Activated T-helper 2 cell treated with anti-CD3 and anti-CD28 coated beads, Interferon-gamma antibody, Interleukin-2, Interleukin-4, amounts not matched to agents 10 μg/mL and 5 μg/mL and 100 μg/mL, durations not matched to agents 14 hours and 24 hours and 36 hours (primary cell): ENCODE measurements at regions not wholly inside any gene's neighbourhood (a gene's known extent, or its start where the extent isn't known, plus 50 kb on each side); places are given as distances from the start of the nearest gene placed in this dataset.
"Not testable (repeated sequence)": the region's sequence is repeated elsewhere in the genome, so short reads cannot be mapped to it uniquely, and the experiment has no call there.

Source experiments
- DNase-seq: peaks from one replicate; pipeline ENCODE4 v3.0.0; 2021; ENCODE audit warnings: low spot score
- H3K27ac Mint-ChIP-seq: one replicate; pipeline ENCODE4 v1.8.0; 2021; ENCODE audit warnings: mixed read lengths
- H3K27me3 Mint-ChIP-seq: one replicate; pipeline ENCODE4 v1.8.0; 2021; ENCODE audit warnings: low read depth, mixed read lengths
- H3K36me3 Mint-ChIP-seq: one replicate; pipeline ENCODE4 v1.8.0; 2021; ENCODE audit warnings: low read depth, mixed read lengths
- H3K4me1 Mint-ChIP-seq: one replicate; pipeline ENCODE4 v1.8.0; 2021; ENCODE audit warnings: low read depth, mixed read lengths
- H3K4me3 Mint-ChIP-seq: one replicate; pipeline ENCODE4 v1.8.0; 2021; ENCODE audit warnings: low read depth, mild to moderate bottlenecking, moderate library complexity, mixed read lengths
- H3K9me3 Mint-ChIP-seq: one replicate; pipeline ENCODE4 v1.8.0; 2021; ENCODE audit warnings: mixed read lengths
- intact Hi-C: fragments of 100-400 bp; cut with micrococcal nuclease; formaldehyde crosslinking; loops from one replicate; pipeline ENCODE4 v1.15.1; 2023

DNA sequence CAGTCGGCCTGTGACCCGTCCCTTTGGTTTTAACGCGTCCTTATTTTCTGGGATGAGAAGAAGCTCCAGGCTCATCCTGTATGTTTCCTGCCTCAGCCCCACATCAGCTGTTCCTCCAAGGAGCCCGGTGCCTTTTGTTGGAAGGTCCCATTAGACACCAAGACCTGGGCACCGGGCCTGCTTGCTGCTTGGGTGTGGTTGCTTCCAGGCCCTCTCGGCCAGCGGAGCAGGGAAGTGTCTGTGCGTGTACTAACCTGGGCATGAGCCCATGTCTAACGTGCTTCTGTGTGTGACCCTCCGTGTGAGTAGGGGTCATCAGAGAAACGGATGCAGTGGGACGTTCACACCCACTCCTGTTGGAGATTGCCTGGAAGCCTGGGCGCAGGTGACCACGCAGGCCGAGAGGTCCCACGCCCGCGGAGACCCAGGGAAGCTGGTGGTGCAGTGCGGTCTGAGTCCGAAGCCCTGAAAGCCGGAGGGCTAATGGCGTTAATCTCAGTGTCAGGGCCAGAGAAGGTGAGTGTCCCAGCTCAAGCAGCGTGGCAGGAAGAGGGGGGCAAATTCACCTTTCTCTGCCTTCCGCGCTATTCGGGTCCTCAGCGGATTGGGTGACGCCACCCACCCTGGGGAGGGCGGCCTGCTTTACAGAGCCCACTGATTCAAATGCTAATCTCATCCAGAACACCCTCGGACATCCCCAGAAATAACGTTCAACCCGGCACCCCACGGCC lies 131.3 kb downstream of the KIF26A start:
- intact Hi-C loops, DNase-seq, H3K36me3 Mint-ChIP-seq, H3K4me3 Mint-ChIP-seq, H3K27me3 Mint-ChIP-seq, H3K27ac Mint-ChIP-seq, H3K9me3 Mint-ChIP-seq, H3K4me1 Mint-ChIP-seq: not testable (repeated sequence)

DNA sequence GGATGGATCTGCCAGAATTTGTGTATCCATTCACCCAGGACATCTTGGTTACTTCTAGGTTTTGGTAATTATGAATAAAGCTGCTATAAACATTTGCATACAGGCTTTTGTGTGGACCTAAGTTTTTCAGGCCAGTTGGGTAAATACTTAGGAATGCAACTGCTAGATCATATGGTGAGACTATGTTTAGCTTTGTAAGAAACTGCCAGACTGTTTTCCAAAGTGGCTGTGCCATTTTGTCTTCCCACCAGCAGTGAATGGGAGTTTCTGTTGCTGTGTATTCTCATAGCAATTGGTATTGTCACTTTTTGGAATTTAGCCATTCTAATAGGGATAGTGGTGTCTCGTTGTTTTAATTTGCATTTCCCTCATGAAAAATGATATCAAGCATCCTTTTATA lies 133.0 kb downstream of the KIF26A start:
- Mint-ChIP-seq H3K27me3 (peaks cover 3% of the 10 kb centered on the region), H3K27ac (no peak overlapping the region), H3K4me1 (no peaks in the 10 kb centered on the region), H3K36me3 (no peaks in the 10 kb centered on the region), H3K4me3 (no peak overlapping the region), H3K9me3 (no peaks in the 10 kb centered on the region)
- no peak for DNase-seq
- intact Hi-C loops: no loop called here

GRCh38 chr14:104274806-104275205 lies 136.4 kb downstream of the KIF26A start:
- Mint-ChIP-seq H3K9me3 (no peaks in the 10 kb centered on the region), H3K36me3 (no peaks in the 10 kb centered on the region), H3K4me3 (no peak overlapping the region), H3K27me3 (peaks cover 3% of the 10 kb centered on the region), H3K27ac (no peak overlapping the region), H3K4me1 (no peaks in the 10 kb centered on the region)
- intact Hi-C loops: no loop called here
- no peak for DNase-seq

DNA sequence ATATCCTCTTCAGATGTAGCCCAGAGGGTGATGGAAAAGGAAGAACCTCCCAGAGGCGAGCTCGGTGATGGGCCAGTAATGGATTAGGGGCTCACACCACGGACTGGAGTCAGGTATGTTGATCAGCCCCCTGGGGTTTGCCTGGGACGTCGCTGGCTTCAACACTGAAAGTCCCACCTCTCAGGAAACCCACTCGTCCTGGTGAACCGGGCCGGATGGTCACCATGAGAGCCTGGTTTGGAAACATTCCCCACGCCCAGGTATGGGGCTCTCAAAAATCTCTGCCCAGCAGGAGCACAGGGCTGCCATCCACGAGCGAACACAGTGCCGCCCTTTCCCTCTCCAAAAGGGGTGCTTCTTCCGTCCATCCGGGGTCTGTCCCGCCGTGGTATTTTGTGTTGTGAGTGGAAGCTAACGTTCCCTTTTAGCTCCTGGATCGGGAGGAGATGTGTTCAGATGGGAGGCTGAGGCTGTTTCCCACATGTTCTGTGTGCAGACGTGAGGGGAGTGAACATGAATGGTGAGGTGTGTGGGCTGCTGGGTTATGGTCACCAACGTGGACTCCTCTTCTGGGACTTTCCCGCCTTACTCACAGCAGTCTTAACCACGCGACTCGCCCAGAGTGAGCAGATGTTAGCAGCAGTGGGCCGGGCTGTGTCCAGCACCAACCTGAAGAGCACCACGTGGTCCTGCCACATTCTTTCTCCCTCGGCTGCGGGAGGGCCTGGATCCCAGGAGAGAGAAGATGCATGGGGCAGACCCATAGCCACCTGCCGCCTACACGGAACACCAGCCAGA lies 139.2 kb downstream of the KIF26A start:
- DNase-seq: no peak
- no peak overlapping the region for H3K4me3 Mint-ChIP-seq
- no peak overlapping the region for H3K27ac Mint-ChIP-seq
- H3K4me1 Mint-ChIP-seq: no peaks in the 10 kb centered on the region
- H3K27me3 Mint-ChIP-seq: peaks cover 3% of the 10 kb centered on the region
- no peaks in the 10 kb centered on the region for H3K9me3 Mint-ChIP-seq
- intact Hi-C loops: no loop called here
- no peaks in the 10 kb centered on the region for H3K36me3 Mint-ChIP-seq

DNA sequence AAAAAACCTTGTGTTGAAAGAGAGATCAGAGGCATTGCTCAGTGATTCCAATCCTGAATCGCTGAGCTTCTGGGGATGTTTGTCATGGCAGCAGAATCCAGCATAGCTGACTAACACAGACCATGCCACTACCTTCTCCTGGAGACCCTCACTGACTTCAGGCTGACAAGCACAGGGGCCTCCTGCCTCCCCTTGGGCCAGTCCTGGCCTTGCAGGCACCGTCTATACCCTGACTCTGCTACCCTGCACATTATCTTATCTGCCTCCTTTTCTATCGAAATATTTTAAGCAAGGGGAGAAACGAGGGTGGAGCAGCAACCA lies 139.8 kb downstream of the KIF26A start:
- H3K36me3 Mint-ChIP-seq: no peaks in the 10 kb centered on the region
- peaks cover 3% of the 10 kb centered on the region for H3K27me3 Mint-ChIP-seq
- no peak for DNase-seq
- no peak overlapping the region for H3K27ac Mint-ChIP-seq
- no peaks in the 10 kb centered on the region for H3K9me3 Mint-ChIP-seq
- no peak overlapping the region for H3K4me3 Mint-ChIP-seq
- intact Hi-C loops: no loop called here
- H3K4me1 Mint-ChIP-seq: no peaks in the 10 kb centered on the region

DNA sequence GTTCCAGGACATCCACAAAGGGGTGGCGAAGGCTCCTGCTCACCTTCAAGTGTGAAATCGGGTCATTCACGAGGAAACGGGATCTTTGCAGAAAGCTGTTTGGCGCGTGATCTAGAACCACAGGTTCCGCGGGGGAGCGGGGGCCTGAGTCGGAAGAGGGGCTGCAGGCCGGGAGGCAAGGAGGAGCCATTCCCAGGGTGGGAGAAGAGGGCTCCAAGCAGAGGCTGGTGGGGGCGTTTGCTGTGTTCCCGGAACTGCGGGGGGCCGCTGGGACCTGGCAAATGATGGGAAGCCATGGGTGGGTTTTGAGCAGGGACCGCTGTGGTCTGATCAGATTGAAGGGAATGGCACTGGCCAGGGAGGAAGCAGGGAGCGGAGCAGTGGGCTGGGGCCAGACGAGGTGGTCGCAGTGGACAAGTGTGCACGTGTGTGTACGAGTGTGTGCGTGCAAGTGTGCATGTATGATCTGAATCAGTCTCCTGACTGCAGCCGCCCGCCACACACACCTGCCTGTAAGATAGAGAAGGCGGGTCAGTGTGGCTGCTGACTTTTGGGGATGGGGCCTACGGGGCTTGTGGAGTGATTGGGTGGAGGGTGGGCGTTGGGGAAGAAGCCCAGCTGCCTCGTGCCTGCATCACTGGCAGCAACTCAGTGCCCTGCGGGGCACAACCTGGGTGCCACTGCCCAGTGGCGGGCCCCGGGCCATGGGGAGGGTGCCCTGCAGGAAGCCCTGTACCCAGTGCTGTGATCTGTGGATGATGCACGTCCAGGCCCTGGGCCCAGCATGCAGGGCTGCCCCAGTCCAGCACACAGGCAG lies 141.9 kb downstream of the KIF26A start:
- Mint-ChIP-seq H3K9me3 (no peaks in the 10 kb centered on the region), H3K36me3 (no peaks in the 10 kb centered on the region), H3K4me3 (no peak overlapping the region), H3K27me3 (no peaks in the 10 kb centered on the region), H3K4me1 (no peaks in the 10 kb centered on the region), H3K27ac (no peak overlapping the region)
- intact Hi-C loops: no loop called here
- no peak for DNase-seq

GRCh38 chr14:104280902-104281767 lies 142.7 kb downstream of the KIF26A start:
- DNase-seq: no peak
- Mint-ChIP-seq H3K36me3 (no peaks in the 10 kb centered on the region), H3K27ac (no peak overlapping the region), H3K9me3 (no peaks in the 10 kb centered on the region), H3K27me3 (no peaks in the 10 kb centered on the region), H3K4me3 (no peak overlapping the region), H3K4me1 (no peaks in the 10 kb centered on the region)
- intact Hi-C loops: no loop called here

DNA sequence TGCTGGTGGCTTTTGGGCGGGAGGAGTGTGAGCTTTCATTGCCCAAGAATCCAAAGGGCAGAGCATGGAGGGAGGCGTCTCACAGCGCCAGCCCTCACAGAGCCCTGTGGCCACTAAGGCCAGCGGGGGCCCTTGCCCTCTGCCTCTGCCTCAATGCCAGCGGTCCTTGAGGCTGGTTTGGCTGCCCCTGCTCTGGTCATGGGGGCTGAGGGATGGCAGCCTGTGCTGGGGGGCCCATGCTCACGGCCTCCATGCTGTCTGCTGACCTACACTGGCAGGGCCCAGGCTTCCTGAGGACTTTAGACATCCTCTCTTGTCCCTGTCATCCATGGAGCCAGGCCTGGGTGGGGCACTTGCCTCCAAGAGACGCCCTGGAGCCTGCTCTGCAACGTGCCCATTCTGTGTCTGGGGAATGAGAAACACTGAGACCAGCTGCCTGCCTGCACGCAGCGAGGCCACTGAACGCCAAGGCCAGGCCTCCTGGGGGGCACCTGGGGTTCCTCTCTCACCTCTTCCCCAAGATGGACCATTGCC lies 143.4 kb downstream of the KIF26A start:
- H3K27ac Mint-ChIP-seq: no peak overlapping the region
- H3K27me3 Mint-ChIP-seq: no peaks in the 10 kb centered on the region
- intact Hi-C loops: no loop called here
- DNase-seq: no peak
- no peaks in the 10 kb centered on the region for H3K9me3 Mint-ChIP-seq
- no peaks in the 10 kb centered on the region for H3K4me1 Mint-ChIP-seq
- no peak overlapping the region for H3K4me3 Mint-ChIP-seq
- no peaks in the 10 kb centered on the region for H3K36me3 Mint-ChIP-seq

DNA sequence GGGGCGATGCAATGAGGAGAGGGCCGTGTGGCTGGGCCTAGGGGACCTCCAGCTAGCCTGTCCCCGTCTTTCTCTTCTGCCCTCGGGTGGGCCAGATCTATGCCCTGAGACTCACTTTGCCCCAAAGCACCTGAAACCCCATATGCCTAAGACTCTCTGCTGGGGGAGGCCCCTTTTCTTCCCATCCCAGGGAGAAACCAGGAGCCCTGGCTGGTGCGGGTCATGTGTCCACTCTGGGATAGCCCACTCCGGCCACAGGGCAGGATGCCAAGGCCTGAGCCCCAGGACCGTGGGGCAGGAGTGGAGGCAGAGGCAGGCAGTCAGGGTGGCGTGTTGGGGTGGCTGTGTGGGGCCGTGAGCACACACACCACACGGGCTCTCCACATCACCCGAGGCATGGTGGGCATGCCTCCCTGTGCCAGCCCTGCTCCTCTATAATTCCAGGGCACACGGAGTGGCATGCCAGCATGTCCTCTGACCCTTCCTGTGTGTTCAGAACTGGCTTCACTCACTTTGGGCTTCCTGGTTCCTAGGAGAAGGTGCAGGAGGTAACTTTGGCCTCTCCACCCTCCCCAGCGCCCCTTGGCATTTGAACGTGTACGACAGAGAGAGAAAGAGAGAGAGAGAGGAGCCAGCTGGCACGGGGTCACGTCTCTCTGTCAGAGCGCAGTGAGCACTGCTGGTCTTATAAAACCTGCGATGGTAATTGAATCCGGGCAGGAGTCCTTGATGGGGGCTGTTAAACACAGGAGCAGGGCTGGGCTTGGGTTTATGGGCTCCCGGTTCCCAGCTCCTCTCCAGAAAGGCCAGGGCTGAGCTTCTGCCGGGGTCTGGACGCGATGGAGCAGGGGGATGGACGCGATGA lies 144.2 kb downstream of the KIF26A start:
- Mint-ChIP-seq H3K4me1 (no peaks in the 10 kb centered on the region), H3K4me3 (no peak overlapping the region), H3K9me3 (no peaks in the 10 kb centered on the region), H3K36me3 (no peaks in the 10 kb centered on the region), H3K27me3 (no peaks in the 10 kb centered on the region), H3K27ac (no peak overlapping the region)
- intact Hi-C loops: no loop called here
- no peak for DNase-seq

- H3K27ac Mint-ChIP-seq: no peak overlapping the region
- no peak for DNase-seq
- no peaks in the 10 kb centered on the region for H3K27me3 Mint-ChIP-seq
- intact Hi-C loops: no loop called here
- H3K4me1 Mint-ChIP-seq: no peaks in the 10 kb centered on the region
- no peak overlapping the region for H3K4me3 Mint-ChIP-seq
- H3K9me3 Mint-ChIP-seq: peaks cover 1% of the 10 kb centered on the region
- no peaks in the 10 kb centered on the region for H3K36me3 Mint-ChIP-seq
These were observed 145.1 kb downstream of the KIF26A start for GRCh38 chr14:104283197-104284106.

DNA sequence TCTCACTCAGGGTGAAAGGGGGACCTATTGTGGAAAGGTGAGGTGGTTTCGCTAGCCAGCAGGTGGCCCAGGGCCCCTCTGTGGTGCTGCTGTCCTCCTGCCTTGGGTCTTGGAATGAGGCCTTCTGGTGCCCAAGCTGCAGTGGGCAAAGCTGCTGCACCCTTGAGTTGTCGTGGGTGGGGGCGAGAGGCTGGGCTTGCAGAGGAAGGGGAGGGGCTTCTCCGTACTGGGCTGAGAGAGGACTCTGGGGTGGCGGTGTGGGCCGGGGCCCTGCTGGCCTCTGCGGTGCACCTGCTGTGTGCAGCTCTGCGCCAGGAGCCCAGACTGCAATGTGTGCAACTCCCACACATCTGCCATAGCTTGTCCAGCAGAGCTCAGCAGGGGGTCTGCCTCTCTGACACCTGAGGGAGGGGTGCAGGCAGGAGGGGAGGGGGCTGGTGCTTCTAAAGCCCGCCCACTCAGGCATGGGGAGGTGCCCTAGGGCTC lies 145.8 kb downstream of the KIF26A start:
- Mint-ChIP-seq H3K4me1 (no peaks in the 10 kb centered on the region), H3K27me3 (no peaks in the 10 kb centered on the region), H3K36me3 (no peaks in the 10 kb centered on the region), H3K4me3 (no peak overlapping the region), H3K27ac (no peak overlapping the region), H3K9me3 (peaks cover 8% of the 10 kb centered on the region)
- intact Hi-C loops: no loop called here
- no peak for DNase-seq
